Neural progenitor cell (in vitro differentiated cells): ENCODE measurements at regions not wholly inside any gene's neighbourhood (a gene's known extent, or its start where the extent isn't known, plus 50 kb on each side); places are given as distances from the start of the nearest gene placed in this dataset.
"Not testable (repeated sequence)": the region's sequence is repeated elsewhere in the genome, so short reads cannot be mapped to it uniquely, and the experiment has no call there.

Source experiments
- DNase-seq: peaks from one replicate; pipeline ENCODE4 v3.0.0-alpha.2; 2016; ENCODE audit warnings: low spot score
- H2AFZ ChIP-seq: fragments of 200-600 bp; sonication (generic); replicated peaks from 2 replicates; pipeline ENCODE4 v1.6.1; 2016; ENCODE audit warnings: antibody characterized with exemption
- H3F3A ChIP-seq: fragments of 200-600 bp; sonication (generic); 2 replicates; pipeline ENCODE4 v1.6.1; 2016; ENCODE audit warnings: antibody characterized with exemption, low read depth
- H3K27ac ChIP-seq: fragments of 200-600 bp; sonication (generic); 2 replicates; pipeline ENCODE4 v1.5.1; 2016; ENCODE audit warnings: mild to moderate bottlenecking
- H3K27me3 ChIP-seq: fragments of 200-600 bp; sonication (generic); 2 replicates; pipeline ENCODE4 v1.6.1; 2016; ENCODE audit warnings: mild to moderate bottlenecking, moderate library complexity
- H3K36me3 ChIP-seq: fragments of 200-600 bp; sonication (generic); 2 replicates; pipeline ENCODE4 v1.5.1; 2016
- H3K4me1 ChIP-seq: fragments of 200-600 bp; sonication (generic); 2 replicates; pipeline ENCODE4 v1.6.1; 2016; ENCODE audit warnings: mixed run types
- H3K4me2 ChIP-seq: fragments of 200-600 bp; sonication (generic); 2 replicates; pipeline ENCODE4 v1.6.1; 2016
- H3K4me3 ChIP-seq: fragments of 200-600 bp; sonication (generic); 2 replicates; pipeline ENCODE4 v1.5.1; 2016
- H3K79me2 ChIP-seq: fragments of 200-600 bp; sonication (generic); 2 replicates; pipeline ENCODE4 v1.6.1; 2016; ENCODE audit warnings: low read depth
- H3K9ac ChIP-seq: fragments of 200-600 bp; sonication (generic); 2 replicates; pipeline ENCODE4 v1.6.1; 2016
- H3K9me3 ChIP-seq: fragments of 200-600 bp; sonication (generic); 2 replicates; pipeline ENCODE4 v1.5.1; 2016; ENCODE audit warnings: low read depth
- H4K20me1 ChIP-seq: fragments of 200-600 bp; sonication (generic); 2 replicates; pipeline ENCODE4 v1.6.1; 2016; ENCODE audit warnings: low read depth
- H3K27ac Mint-ChIP-seq: 3 replicates; pipeline ENCODE4 v1.8.0; 2021; ENCODE audit warnings: mixed read lengths
- H3K27me3 Mint-ChIP-seq: 2 replicates; pipeline ENCODE4 v1.8.0; 2022; ENCODE audit warnings: low read depth, mild to moderate bottlenecking, inconsistent platforms, moderate library complexity, mixed read lengths; ENCODE audit not compliant: insufficient read depth
- H3K36me3 Mint-ChIP-seq: 3 replicates; pipeline ENCODE4 v1.8.0; 2021; ENCODE audit warnings: mixed read lengths
- H3K4me1 Mint-ChIP-seq: 3 replicates; pipeline ENCODE4 v1.8.0; 2021; ENCODE audit warnings: mixed read lengths
- H3K4me3 Mint-ChIP-seq: 3 replicates; pipeline ENCODE4 v1.8.0; 2021; ENCODE audit warnings: mild to moderate bottlenecking, moderate library complexity, mixed read lengths
- H3K9me3 Mint-ChIP-seq: 3 replicates; pipeline ENCODE4 v1.8.0; 2020; ENCODE audit warnings: mixed read lengths
- EZH2 ChIP-seq: fragments of 200-600 bp; sonication (generic); IDR thresholded peaks from 2 replicates; pipeline ENCODE4 v1.6.1; 2017; ENCODE audit warnings: antibody characterized with exemption, mild to moderate bottlenecking, moderate library complexity
- EZH2phosphoT487 ChIP-seq: fragments of 200-600 bp; sonication (generic); IDR thresholded peaks from 2 replicates; pipeline ENCODE4 v1.6.1; 2017; ENCODE audit warnings: antibody characterized with exemption
- TF ChIP-seq, protein P1 (sequence below): fragments of 200-600 bp; sonication (generic); IDR thresholded peaks from 2 replicates; pipeline ENCODE4 v1.5.1; 2017; ENCODE audit warnings: antibody characterized with exemption, mild to moderate bottlenecking

DNA sequence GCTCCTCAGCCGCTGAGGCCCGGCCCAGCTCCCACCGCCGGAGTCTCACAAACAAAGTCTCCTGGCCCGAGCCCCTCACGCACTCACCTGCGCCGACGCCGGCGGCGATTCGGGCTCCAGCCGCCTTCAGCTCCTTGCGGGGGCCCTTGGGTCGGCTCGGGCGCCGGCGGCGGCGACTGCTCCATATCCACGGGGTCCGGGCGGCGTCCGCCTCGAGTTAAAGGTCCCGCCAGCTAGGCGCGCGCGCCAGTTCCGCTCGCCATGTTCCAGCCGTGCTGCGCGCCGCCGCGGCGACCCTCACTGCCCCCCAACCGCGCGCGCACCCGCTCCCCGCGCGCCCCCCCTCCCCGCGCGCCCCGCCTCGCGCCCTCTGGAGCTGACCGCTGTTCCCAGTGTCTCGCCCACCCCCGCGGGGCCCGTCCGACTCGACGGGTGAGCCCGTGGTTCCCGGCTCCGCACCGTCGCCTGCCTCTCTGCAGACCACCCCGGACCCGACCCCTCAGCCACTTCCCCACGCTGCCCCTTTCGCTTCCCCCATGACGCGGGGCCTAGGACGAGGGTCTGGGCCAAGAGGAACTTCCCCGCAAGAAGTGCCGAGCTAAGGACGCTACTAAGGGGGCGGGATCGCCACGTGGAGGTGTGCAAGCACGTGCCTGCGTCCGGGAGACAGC lies 396.1 kb downstream of the ZNF33B start:
- Mint-ChIP-seq H3K27ac (no peak overlapping the region), H3K9me3 (peaks cover 39% of the 10 kb centered on the region), H3K4me1 (no peaks in the 10 kb centered on the region), H3K27me3 (no peaks in the 10 kb centered on the region), H3K36me3 (no peaks in the 10 kb centered on the region), H3K4me3 (no peak overlapping the region)
- Histone ChIP-seq H3K9me3 (peaks cover 4% of the 10 kb centered on the region), H3K27me3 (no peaks in the 10 kb centered on the region), H3K9ac (no peak overlapping the region), H3K4me3 (no peak overlapping the region), H2AFZ (no peak overlapping the region), H3K27ac (no peak overlapping the region), H3K79me2 (no peaks in the 10 kb centered on the region), H3K4me1 (no peaks in the 10 kb centered on the region), H3F3A (no peaks in the 10 kb centered on the region), H4K20me1 (no peaks in the 10 kb centered on the region), H3K36me3 (no peaks in the 10 kb centered on the region), H3K4me2 (no peak overlapping the region)
- DNase-seq, result no peak
- no peak for TF ChIP-seq EZH2phosphoT487
- no peak for TF ChIP-seq EZH2
- TF ChIP-seq, protein P1, sequence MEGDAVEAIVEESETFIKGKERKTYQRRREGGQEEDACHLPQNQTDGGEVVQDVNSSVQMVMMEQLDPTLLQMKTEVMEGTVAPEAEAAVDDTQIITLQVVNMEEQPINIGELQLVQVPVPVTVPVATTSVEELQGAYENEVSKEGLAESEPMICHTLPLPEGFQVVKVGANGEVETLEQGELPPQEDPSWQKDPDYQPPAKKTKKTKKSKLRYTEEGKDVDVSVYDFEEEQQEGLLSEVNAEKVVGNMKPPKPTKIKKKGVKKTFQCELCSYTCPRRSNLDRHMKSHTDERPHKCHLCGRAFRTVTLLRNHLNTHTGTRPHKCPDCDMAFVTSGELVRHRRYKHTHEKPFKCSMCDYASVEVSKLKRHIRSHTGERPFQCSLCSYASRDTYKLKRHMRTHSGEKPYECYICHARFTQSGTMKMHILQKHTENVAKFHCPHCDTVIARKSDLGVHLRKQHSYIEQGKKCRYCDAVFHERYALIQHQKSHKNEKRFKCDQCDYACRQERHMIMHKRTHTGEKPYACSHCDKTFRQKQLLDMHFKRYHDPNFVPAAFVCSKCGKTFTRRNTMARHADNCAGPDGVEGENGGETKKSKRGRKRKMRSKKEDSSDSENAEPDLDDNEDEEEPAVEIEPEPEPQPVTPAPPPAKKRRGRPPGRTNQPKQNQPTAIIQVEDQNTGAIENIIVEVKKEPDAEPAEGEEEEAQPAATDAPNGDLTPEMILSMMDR, result no peak

DNA sequence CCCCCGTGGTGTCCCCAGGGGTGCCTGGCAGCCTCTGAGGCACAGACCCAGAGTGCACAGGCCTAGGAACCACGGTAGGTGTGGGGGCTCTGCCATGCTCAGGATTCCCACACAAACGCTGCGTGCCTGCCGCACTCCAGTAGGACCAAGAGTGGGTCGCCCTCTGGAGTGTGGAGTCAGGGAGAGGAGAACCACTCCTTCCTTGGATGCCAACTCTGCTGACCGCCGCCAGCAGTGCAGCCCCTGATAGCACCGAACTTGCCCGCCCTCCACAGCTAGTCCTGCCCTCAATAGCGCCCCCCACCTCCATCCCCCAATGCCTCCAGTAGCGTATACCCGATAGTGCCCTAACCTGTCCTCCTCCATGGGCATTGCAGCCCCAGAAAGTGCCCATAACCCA lies 402.0 kb downstream of the ZNF33B start:
- not testable (repeated sequence) for H3K4me3 Mint-ChIP-seq, H3K36me3 Mint-ChIP-seq, H3K4me1 Mint-ChIP-seq, H3K4me1 ChIP-seq, H3K9ac ChIP-seq, H3K4me3 ChIP-seq, DNase-seq, H3K79me2 ChIP-seq, H3K9me3 ChIP-seq, H3K36me3 ChIP-seq, H3K27ac ChIP-seq, H4K20me1 ChIP-seq, H3K27ac Mint-ChIP-seq, H3K4me2 ChIP-seq, H3K27me3 ChIP-seq, H2AFZ ChIP-seq, H3K27me3 Mint-ChIP-seq, H3F3A ChIP-seq
- H3K9me3 Mint-ChIP-seq, result peaks cover 25% of the 10 kb centered on the region

DNA sequence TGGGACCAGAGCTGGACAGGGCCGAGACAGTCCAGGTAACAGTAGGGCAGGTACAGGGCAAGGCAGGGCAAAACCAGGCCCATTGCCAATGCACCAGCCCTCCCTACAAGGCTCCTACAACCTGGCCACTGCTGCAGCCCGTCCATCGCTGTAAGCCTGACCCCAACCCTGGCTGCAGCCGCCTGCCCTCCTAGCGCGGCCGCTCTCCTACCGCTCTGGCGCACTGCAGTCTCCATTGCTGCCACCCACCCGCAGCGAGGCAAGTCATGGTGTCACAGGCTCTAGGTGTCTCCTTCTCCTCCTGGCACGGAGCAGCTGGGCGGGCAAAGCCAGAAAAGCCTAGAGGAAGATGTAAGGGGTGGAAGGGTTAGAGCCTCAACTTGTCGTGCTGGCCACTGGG lies 402.6 kb downstream of the ZNF33B start:
- not testable (repeated sequence) for H3K36me3 ChIP-seq, H3K9me3 ChIP-seq, H3K27me3 ChIP-seq, H3K27ac Mint-ChIP-seq, H3K4me1 Mint-ChIP-seq, H3K9ac ChIP-seq, DNase-seq, H2AFZ ChIP-seq, H3K4me3 Mint-ChIP-seq, H4K20me1 ChIP-seq, H3F3A ChIP-seq, H3K27ac ChIP-seq, H3K79me2 ChIP-seq, H3K27me3 Mint-ChIP-seq, H3K4me2 ChIP-seq, H3K36me3 Mint-ChIP-seq, H3K4me1 ChIP-seq, H3K4me3 ChIP-seq
- H3K9me3 Mint-ChIP-seq, result peaks cover 25% of the 10 kb centered on the region

DNA sequence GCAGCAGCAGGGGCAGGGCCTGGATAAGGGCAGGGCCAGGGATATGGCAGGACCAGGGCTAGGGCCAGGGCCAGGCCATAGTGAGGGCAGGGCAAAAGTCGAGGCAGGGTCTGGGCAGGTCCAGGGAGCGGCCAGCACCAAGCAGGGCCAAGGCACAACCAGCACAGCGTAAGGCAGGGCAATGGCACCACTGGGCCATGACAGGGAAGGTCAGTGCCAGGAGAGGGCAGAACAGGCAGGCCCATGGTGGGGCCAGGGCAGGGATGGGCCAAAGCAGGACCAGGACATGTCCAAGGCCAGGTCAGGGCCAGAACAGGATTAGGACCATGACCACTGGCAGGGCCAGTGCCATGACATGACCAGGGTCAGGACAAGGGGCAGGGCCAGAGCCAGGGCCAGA lies 403.1 kb downstream of the ZNF33B start:
- peaks cover 27% of the 10 kb centered on the region for H3K9me3 Mint-ChIP-seq
- H3K36me3 Mint-ChIP-seq, H3K27me3 ChIP-seq, H3K4me3 ChIP-seq, H3K9me3 ChIP-seq, H3K79me2 ChIP-seq, H3K4me2 ChIP-seq, H3K9ac ChIP-seq, H3K4me1 Mint-ChIP-seq, H3K36me3 ChIP-seq, H3K27ac Mint-ChIP-seq, H3K4me1 ChIP-seq, H3K27ac ChIP-seq, H2AFZ ChIP-seq, H3F3A ChIP-seq, H3K27me3 Mint-ChIP-seq, H4K20me1 ChIP-seq, DNase-seq, H3K4me3 Mint-ChIP-seq: not testable (repeated sequence)

DNA sequence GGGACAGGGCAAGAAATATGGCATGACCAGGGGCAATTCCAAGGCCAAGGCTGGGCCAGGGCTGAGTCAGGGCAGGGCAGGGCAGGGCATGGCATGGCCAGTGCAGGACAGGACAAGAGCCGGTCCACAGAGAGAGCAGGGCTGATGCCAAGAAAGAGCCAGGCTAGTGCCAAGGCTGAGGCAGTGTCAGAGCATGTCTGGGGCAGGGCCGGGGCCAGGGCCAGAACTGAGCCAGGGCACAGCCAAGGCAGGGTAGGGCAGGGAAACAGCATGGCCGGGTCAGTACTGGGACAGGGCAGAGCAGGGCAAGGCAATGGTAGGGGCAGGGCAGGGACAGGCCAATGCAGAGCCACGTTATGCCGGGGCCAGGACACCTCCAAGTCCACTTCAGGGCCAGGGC lies 403.9 kb downstream of the ZNF33B start:
- H3K4me1 Mint-ChIP-seq, H3K27ac ChIP-seq: not testable (repeated sequence)
- H3K9me3 Mint-ChIP-seq, result peaks cover 30% of the 10 kb centered on the region

DNA sequence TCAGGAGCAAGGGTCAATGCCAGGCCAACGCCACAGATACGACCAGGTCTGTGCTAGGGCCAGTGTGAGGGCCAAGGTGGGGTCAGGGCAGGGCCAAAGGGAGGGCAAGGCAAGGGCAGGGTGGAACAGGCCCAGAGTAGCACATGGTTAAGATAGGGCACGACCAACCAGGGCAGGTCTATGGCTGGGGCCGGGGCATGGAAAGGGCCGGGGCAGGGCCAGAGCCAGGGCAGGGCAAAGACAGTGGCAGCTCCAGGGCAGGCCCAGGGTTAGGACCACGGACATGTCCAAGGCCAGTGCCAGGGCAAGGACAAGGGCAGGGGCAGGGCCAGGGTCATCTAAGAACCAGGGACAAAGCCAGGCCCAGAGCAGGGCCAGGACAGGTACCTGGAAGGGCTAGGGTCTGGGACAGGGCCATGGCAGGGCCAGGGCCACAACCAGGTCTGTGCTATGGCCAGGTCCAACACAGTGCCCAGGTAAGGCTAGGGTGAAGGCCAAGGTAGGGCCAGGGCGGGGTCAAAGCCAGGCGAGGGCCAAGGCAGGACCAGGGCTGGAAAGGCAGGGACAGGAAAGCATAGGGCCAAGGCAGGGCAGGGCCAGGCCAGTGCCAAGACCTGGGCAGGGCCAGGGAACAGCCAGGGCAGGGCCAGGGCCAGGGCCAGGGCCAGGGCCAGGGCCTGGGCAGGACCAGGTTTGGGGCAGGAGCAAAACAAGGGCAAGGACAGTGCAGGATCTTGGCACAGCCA lies 404.7 kb downstream of the ZNF33B start:
- H3K9me3 ChIP-seq, H3K27ac ChIP-seq, DNase-seq, H3K9ac ChIP-seq, H3K27ac Mint-ChIP-seq, H3K27me3 Mint-ChIP-seq, H3K27me3 ChIP-seq, H4K20me1 ChIP-seq, H3K4me3 ChIP-seq, H3K4me1 Mint-ChIP-seq, H3K79me2 ChIP-seq, H3K4me3 Mint-ChIP-seq, H3K36me3 ChIP-seq, H3K4me2 ChIP-seq, H3K36me3 Mint-ChIP-seq, H3K4me1 ChIP-seq, H2AFZ ChIP-seq, H3F3A ChIP-seq: not testable (repeated sequence)
- peaks cover 29% of the 10 kb centered on the region for H3K9me3 Mint-ChIP-seq

More for the DNA sequence above, 403.9 kb downstream of the ZNF33B start:
- not testable (repeated sequence) for H3K4me3 ChIP-seq, H3K36me3 ChIP-seq, DNase-seq, H3K9me3 ChIP-seq, H3F3A ChIP-seq, H3K9ac ChIP-seq, H3K27ac Mint-ChIP-seq, H3K79me2 ChIP-seq, H2AFZ ChIP-seq, H3K4me3 Mint-ChIP-seq, H3K4me2 ChIP-seq, H3K27me3 ChIP-seq, H3K36me3 Mint-ChIP-seq, H3K27me3 Mint-ChIP-seq, H4K20me1 ChIP-seq, H3K4me1 ChIP-seq

DNA sequence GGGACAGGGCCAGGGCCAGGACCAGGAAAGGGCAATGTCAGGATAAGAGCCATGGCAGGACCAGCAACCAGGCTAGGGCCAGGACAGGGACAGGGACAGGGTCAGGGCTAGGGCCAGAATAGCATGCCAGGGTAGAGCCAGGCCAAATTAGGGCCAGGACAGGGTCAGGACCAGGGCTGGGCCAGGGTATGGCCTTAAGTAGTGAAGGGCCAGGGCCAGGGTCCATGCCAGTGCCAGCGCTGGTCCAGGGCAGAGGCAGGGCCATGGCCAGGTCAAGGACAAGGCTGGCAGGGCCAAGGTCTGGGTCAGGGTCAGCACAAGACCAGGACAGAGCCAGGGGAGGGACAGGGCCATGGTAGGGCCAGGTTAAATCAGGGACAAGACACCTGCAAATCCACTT lies 405.4 kb downstream of the ZNF33B start:
- not testable (repeated sequence) for H3K36me3 ChIP-seq, H3K36me3 Mint-ChIP-seq, H3K4me2 ChIP-seq, H3K9me3 ChIP-seq, DNase-seq, H4K20me1 ChIP-seq, H3K27me3 ChIP-seq, H3K4me3 ChIP-seq, H3K27ac ChIP-seq, H3K27ac Mint-ChIP-seq, H3K27me3 Mint-ChIP-seq, H3K9ac ChIP-seq, H3K79me2 ChIP-seq, H3K4me1 ChIP-seq, H3K4me3 Mint-ChIP-seq, H3F3A ChIP-seq, H2AFZ ChIP-seq, H3K4me1 Mint-ChIP-seq
- peaks cover 35% of the 10 kb centered on the region for H3K9me3 Mint-ChIP-seq
